ENCODE measurements at regions not wholly inside any gene's neighbourhood (a gene's known extent, or its start where the extent isn't known, plus 50 kb on each side); places are given as distances from the start of the nearest gene placed in this dataset.

DNA sequence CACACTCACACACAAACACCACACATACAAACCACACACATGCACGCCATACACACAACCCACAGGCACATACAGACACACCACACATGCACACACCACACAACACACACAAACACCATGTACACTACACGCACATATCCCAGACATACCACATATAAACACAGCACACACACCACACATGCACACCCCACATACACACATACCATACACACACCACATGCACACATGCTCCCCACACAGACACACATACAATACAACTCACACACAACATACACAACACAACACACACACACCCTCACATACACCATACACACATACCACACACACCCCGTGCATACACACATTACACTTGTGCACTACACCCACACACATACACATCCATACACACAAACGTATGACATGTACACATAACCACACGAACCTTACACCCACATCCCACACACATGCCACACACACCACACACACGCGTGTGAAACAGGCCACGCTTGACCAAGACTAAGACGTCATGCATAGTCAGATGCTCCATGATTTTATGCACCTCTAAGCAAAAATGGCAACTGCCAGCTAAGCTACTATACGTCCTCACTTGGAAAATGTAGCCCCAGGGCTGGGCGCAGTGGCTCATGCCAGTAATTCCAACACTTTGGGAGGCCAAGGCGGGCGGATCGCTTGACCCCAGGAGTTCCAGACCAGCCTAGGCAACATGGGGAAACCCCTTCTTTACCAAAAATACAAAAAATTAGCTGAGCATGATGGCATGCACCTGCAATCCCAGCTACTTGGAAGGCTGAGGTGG lies 77.4 kb upstream of the TMPRSS2 start:
- H3K36me3 ChIP-seq (replicated peaks in 1 of 2; ENCODE audit: control extremely low read depth in 1 of 2, control insufficient read depth in 1 of 2, extremely low read depth in 1 of 2, insufficient read depth in 2 of 2, low read length in 1 of 2) = no peaks in the 10 kb centered on the region
- no peak for DNase-seq
- no peak overlapping the region for H3K4me2 ChIP-seq (replicated peaks; ENCODE audit: low read depth, low read length, poor library complexity, severe bottlenecking)
- Mint-ChIP-seq H3K9me3 (ENCODE audit: insufficient read depth) (peaks cover 5% of the 10 kb centered on the region), H3K27me3 (peaks cover 3% of the 10 kb centered on the region), H3K4me1 (no peaks in the 10 kb centered on the region), H3K27ac (no peak overlapping the region), H3K4me3 (no peak overlapping the region)
- no peak overlapping the region for H3K9ac ChIP-seq (ENCODE audit: low read length)
- ATAC-seq (ENCODE audit: low read depth) = no peak
- POLR2A ChIA-PET = no interaction called here
- CTCF ChIA-PET = no interaction called here
- H3K4me3 ChIP-seq (ENCODE audit: control extremely low read depth in 1 of 5, extremely low read depth in 1 of 5, insufficient read depth in 1 of 5, low read depth in 2 of 5, low read length in 4 of 5) = no peak overlapping the region
- no peaks in the 10 kb centered on the region for H3K79me2 ChIP-seq (ENCODE audit: control insufficient read depth, insufficient read depth, low read length)
- peaks cover 0 to 6% (median 0%) of the 10 kb centered on the region in 4 experiments for H3K27me3 ChIP-seq (replicated peaks in 1 of 4; ENCODE audit: control extremely low read depth in 1 of 4, control insufficient read depth in 3 of 4, insufficient read depth in 4 of 4, low read length in 3 of 4)
- no peaks in the 10 kb centered on the region for H3K4me1 ChIP-seq (ENCODE audit: control insufficient read depth in 2 of 2, insufficient read depth in 2 of 2, low read length in 2 of 2)
- H2AFZ ChIP-seq (ENCODE audit: insufficient read depth, low read depth, low read length, poor library complexity, severe bottlenecking) = no peak overlapping the region
- H4K20me1 ChIP-seq (ENCODE audit: control insufficient read depth, insufficient read depth, low read length, poor library complexity, severe bottlenecking) = no peaks in the 10 kb centered on the region
- TF ChIP-seq CTCF (IDR thresholded peaks at IDR 0.05) (no peak), EZH2 (IDR thresholded peaks at IDR 0.05; ENCODE audit: borderline replicate concordance, insufficient read depth, low read depth, low read length, poor library complexity, severe bottlenecking) (no peak)
- peaks cover 0 to 11% (median 0%) of the 10 kb centered on the region in 3 donors for H3K9me3 ChIP-seq (ENCODE audit: control extremely low read depth in 1 of 3, control insufficient read depth in 2 of 3, insufficient read depth in 1 of 3, low read length in 2 of 3)
- WGBS (ENCODE audit: insufficient coverage) = 87% methylated on average over 11 of the region's 14 CpGs
- no peak overlapping the region for H3K27ac ChIP-seq (ENCODE audit: low read length in 2 of 2)
- intact Hi-C loops (cut with micrococcal nuclease) = no loop called here

DNA sequence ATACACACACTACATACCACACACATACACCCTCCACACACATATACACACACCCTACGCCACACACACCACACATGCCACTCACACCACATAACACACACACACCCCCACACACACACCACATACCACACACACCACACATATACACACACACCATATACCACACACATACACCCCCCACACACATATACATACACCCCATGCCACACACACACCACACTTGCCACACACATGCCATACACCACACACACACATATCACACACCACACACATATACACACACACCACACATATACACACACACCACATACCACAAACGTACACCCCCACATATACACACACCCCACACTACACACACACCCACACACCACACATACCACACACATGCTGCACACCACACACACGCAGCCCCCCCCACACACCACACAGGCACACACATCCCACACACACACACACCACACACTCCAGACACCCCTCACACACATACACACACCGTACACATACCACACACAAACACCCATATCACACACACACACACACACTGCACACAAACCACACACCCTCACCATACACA lies 76.7 kb upstream of the TMPRSS2 start:
- H3K4me1 ChIP-seq (ENCODE audit: control insufficient read depth in 2 of 2, insufficient read depth in 2 of 2, low read length in 2 of 2) = no peaks in the 10 kb centered on the region
- intact Hi-C loops (cut with micrococcal nuclease) = no loop called here
- H3K4me3 ChIP-seq (ENCODE audit: control extremely low read depth in 1 of 5, extremely low read depth in 1 of 5, insufficient read depth in 1 of 5, low read depth in 2 of 5, low read length in 4 of 5) = no peak overlapping the region
- no peak overlapping the region for H3K4me3 Mint-ChIP-seq
- TF ChIP-seq CTCF (IDR thresholded peaks at IDR 0.05) = no peak
- no peak for TF ChIP-seq EZH2 (IDR thresholded peaks at IDR 0.05; ENCODE audit: borderline replicate concordance, insufficient read depth, low read depth, low read length, poor library complexity, severe bottlenecking)
- DNase-seq (no peak), ATAC-seq (ENCODE audit: low read depth) (no peak)
- H4K20me1 ChIP-seq (ENCODE audit: control insufficient read depth, insufficient read depth, low read length, poor library complexity, severe bottlenecking) = no peaks in the 10 kb centered on the region
- ChIA-PET CTCF (no interaction called here), POLR2A (no interaction called here)
- WGBS (ENCODE audit: insufficient coverage) = 92% methylated on average over 4 of the region's 4 CpGs
- peaks cover 0 to 11% (median 0%) of the 10 kb centered on the region in 3 donors for H3K9me3 ChIP-seq (ENCODE audit: control extremely low read depth in 1 of 3, control insufficient read depth in 2 of 3, insufficient read depth in 1 of 3, low read length in 2 of 3)
- no peak overlapping the region for H2AFZ ChIP-seq (ENCODE audit: insufficient read depth, low read depth, low read length, poor library complexity, severe bottlenecking)
- no peak overlapping the region for H3K4me2 ChIP-seq (replicated peaks; ENCODE audit: low read depth, low read length, poor library complexity, severe bottlenecking)
- peaks cover 0 to 6% (median 0%) of the 10 kb centered on the region in 4 experiments for H3K27me3 ChIP-seq (replicated peaks in 1 of 4; ENCODE audit: control extremely low read depth in 1 of 4, control insufficient read depth in 3 of 4, insufficient read depth in 4 of 4, low read length in 3 of 4)
- no peaks in the 10 kb centered on the region for H3K27me3 Mint-ChIP-seq
- H3K9ac ChIP-seq (ENCODE audit: low read length) = no peak overlapping the region
- H3K27ac ChIP-seq (ENCODE audit: low read length in 2 of 2) = no peak overlapping the region
- H3K4me1 Mint-ChIP-seq = no peaks in the 10 kb centered on the region
- H3K79me2 ChIP-seq (ENCODE audit: control insufficient read depth, insufficient read depth, low read length) = no peaks in the 10 kb centered on the region
- H3K36me3 ChIP-seq (replicated peaks in 1 of 2; ENCODE audit: control extremely low read depth in 1 of 2, control insufficient read depth in 1 of 2, extremely low read depth in 1 of 2, insufficient read depth in 2 of 2, low read length in 1 of 2) = no peaks in the 10 kb centered on the region
- H3K9me3 Mint-ChIP-seq (ENCODE audit: insufficient read depth) = peaks cover 5% of the 10 kb centered on the region
- H3K27ac Mint-ChIP-seq = no peak overlapping the region
